ENCODE measurements at regions not wholly inside any gene's neighbourhood (a gene's known extent, or its start where the extent isn't known, plus 50 kb on each side); places are given as distances from the start of the nearest gene placed in this dataset.
"Not testable (repeated sequence)": the region's sequence is repeated elsewhere in the genome, so short reads cannot be mapped to it uniquely, and the experiment has no call there.

DNA sequence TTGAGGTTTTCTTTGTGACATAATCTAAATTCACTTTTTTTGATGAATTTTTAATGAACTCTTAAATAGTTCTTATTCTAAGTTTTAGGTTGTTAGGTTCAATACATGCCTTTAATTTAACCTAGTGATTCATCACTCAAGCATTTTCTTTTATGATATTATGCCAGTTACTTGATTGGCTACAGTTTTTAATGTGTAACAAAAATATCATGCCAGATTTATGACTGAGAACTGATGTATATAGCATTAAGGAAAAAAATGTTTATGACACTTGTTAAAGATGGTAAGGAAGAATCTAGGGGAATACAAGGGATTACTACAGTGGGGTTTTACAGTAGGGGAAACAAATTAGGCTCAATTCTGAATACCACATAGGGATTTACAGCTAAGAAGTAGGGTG, 103.1 kb downstream of the VGLL3 start:
- DNase-seq (ENCODE audit: low spot score), result no peak

DNA sequence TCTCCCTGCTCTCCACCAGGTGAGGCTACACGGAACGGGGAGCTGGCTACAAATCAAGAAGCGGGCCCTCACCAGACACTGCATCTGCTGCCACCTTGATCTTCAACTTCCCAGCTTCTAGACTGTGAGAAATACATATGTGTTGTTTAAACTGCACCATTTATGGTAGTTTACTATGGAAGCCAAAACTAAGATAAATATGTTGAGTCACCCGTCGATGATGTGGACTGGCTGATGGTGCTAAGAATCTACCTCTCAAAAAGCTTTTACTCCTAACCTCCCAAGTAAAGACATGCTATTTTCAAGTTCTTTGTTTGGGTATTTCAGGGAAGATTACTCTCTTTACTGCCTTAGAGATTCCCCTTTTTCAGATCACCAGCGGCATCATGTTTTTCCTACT, 110.9 kb downstream of the VGLL3 start:
- no peak for DNase-seq (ENCODE audit: low spot score)

DNA sequence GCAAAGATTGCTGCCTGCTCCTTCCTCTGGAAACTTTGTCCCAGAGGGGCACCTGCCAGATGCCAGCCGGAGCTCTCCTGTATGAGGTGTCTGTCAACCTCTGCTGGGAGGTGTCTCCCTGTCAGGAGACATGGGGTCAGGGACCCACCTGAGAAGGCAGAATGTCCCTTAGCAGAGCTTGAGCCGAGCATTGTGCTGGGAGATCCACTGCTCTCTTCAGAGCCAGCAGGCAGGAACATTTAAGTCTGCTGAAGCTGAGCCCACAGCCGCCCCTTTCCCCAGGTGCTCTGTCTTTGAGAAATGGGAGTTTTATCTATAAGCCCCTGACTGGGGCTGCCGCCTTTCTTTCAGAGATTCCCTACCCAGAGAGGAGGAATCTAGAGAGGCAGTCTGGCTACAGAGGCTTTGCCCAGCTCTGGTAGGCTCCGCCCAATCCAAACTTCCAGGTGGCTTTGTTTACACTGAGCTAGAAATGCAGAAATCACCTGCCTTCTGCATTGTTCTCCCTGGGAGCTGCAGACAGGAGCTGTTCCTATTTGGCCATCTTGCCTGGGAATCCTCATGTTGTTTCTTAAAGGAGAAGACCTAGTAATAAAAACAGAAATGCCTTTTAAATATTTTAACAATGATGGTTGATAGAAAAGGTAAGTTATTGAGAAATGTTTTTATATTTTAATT, 114.3 kb downstream of the VGLL3 start:
- DNase-seq (ENCODE audit: low spot score), result not testable (repeated sequence)

DNA sequence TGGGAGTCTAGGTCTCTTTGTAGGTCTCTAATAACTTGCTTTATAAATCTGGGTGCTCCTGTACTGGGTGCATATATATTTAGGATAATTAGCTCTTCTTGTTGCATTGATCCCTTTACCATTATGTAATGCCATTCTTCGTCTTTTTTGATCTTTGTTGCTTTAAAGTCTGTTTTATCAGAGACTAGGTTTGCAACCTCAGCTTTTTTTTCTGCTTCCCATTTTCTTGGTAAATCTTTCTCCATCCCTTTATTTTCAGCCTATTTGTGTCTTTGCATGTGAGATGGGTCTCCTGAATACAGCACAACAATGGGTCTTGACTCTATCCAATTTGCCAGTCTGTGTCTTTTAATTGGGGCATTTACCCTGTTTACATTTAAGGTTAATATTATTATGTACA, 116.2 kb downstream of the VGLL3 start:
- not testable (repeated sequence) for DNase-seq (ENCODE audit: low spot score)

DNA sequence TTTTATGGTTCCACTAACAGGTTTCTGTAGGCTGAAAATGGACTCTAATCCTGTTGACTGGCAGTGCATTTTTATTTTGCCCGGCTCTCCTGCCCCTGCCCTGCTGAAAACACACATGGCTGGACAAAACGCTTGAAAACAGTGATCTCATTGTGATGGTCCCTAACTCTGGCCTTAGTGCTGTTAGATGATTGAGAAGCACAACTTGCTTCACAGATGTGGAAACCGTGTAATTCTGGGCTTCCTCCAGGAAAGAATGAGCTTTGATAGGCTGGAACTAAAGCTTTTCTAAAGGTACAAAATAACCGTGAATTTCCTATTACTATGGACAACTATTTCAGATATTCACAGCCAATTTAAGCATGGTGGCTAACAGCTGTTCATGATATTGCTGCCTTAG, 121.4 kb downstream of the VGLL3 start:
- DNase-seq (ENCODE audit: low spot score), result no peak

DNA sequence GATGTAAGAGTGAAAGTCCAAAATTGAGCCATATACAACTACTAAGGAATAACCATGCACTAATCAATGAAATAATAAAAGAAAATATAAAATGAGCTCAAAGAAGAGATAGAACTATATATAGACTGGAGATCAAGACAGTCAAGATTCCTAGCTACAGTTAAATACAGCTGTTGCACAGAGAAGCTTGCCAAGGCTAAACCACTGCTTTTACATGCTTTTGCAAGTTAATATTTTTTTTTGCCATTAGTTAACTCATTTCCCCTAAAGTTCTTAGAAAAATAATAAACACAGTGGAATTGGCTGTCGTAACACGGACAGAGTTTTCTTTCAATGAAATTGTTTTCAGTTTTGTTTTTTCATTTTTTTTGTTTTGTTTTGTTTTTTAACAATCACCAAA, 123.0 kb downstream of the VGLL3 start:
- no peak for DNase-seq (ENCODE audit: low spot score)

DNA sequence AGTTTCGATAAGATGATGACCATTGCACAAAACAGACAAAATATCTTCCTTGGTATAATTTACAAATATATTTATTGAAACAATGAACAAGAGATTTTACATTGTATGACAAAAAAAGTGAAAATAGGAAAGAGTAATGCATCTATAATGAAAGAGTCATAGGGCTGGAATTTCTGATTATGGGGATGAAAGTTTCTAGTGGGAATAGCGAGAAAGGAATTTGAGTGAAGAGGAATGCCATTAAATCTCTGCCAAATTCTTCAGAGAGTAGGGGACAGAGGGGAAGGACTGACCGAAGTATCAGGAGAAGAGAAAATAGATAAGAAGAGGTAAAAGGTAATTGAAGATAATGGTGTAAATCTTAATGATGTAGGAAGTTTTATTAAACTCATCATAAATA, 125.4 kb downstream of the VGLL3 start:
- peak; percentile 4 for DNase-seq (ENCODE audit: low spot score)

DNA sequence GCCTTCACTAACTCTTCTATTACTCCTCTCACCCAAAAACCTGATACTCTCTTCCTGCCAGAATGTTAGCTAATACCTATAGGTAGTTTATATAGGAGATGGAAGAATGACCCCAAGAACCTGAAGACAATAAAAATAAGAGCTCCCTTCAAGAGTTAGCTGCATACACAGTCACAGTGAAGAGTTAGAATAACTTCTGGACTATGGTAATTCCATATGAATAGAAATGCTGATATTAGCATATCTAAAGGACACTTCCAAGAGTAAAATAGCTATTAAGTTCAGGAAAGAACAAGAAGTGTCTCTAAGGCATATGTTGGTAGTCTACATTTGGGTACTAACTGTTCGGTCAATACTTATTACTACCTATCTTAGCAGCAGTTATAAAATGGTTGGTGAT, 134.2 kb downstream of the VGLL3 start:
- DNase-seq (ENCODE audit: low spot score), result no peak

DNA sequence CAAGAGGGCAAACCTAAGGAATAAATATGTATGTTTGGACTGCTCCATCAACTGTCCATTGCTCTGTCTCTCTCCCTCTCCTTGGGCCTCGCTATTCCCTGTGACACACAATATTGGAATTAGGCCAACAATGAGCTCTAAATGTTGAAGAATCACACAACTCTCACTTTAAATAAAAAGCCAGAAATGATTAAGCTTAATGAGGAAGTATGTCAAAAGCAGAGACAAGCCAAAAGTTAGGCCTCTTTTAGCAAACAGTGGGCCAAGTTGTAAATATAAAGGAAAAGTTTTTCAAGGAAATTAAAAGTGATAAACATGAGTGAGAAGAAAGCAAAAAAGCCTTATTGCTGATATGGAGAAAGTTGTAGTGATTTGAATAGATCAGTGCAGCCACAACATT, 141.0 kb downstream of the VGLL3 start:
- no peak for DNase-seq (ENCODE audit: low spot score)

DNA sequence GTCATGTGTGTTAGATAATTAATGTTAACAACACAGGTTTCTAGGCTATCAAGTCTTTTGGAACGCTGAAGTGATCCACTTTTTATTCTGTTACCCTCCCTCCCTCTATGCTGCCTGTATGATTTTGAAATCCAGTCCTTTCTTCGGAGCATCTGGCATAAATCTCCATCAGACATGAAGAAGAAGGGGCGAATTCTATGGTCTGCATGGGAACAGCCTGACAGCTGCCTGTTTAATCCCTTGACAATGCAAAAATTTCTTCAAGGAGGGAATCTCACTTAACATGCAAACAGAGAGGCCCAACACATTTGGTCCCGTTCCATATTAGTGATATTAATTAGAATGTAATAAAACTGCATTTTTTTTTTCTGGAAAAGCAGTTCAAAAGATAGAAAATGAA, 145.2 kb downstream of the VGLL3 start:
- no peak for DNase-seq (ENCODE audit: low spot score)

DNA sequence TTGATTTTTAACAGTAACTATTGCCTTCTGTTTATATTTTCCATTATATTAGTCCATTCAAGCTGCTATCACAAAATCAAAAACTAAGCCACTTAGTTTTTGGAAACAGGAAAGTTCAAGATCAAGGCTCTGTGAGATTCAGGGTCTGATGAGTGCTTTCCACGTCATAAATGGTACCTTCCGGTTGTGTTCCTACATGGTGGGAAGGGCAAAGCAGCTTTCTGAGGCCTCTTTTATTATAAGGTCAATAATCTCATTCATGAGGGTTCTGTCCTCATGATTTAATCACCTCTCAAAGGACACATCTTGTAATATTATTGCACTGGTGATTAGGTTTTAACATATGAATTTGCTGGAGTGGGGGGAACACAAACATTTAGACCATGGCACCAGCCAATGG, 152.0 kb downstream of the VGLL3 start:
- DNase-seq (ENCODE audit: low spot score), result no peak

DNA sequence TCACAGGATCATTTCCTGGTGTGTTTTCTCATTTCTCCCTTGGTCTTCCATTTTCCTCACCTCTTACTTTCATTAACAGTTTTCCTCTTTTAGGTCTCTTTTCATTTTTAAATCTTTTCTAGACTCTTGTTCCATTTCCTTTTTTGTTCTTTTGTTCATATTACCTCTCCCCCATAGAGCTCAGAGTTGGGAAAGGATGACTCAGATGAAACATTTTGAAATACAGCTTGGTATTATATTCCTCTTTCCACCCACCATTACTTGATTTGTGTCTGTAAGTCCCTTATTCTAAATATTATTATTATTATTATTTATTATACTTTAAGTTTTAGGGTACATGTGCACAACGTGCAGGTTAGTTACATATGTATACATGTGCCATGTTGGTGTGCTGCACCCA, 153.1 kb downstream of the VGLL3 start:
- no peak for DNase-seq (ENCODE audit: low spot score)

DNA sequence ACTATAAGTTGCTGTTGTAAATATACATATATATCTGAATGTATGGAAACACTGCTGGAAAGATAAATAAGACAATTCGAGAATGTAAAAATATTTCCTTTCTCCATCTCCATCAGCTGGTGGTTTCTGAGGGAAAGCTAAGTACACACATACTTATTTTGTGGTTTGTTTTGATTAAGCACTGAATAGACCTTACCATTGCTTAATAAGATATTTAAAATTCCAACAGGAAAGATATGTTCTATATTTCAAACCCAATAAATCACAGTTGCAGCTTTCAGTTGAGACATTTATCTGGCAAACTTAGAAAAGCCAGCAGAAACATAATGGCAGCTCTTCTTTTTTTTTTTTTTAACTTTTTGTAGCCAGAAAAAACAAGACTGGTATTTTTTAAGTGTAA, 160.4 kb downstream of the VGLL3 start:
- no peak for DNase-seq (ENCODE audit: low spot score)

DNA sequence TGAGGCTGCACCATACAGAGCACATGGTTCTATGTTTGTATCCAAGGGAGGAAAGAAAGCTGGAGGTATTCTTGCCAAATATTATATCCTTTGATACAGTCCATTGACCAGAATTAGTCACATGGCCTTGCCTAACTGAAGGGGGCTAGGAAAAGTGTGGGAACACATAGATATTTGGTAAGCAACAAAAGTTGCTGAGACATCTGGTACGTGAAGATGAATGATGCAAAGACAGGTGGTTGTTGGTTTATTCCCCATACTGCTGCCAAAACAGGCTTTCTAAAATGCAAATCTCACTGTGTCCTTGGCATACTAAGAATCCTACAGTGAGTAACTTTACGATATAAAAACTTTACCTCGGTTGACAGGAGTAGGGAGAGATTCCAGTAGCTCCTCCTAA, 162.2 kb downstream of the VGLL3 start:
- no peak for DNase-seq (ENCODE audit: low spot score)

DNA sequence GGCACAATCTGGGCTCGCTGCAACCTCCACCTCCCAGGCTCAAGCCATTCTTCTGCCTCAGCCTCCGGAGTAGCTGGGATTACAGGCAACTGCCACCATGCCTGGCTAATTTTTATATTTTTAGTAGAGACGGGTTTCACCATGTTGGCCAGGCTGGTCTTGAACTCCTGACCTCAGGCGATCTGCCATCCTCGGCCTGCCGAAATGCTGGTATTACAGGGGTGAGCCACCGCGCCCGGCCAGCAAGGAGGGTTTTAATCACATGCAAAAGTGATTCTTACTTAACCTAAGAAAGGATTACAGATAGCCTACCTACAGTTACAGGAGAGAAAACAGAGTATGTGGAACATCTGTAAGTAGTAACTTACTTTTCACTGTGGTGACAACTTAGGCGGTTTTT, 163.4 kb downstream of the VGLL3 start:
- not testable (repeated sequence) for DNase-seq (ENCODE audit: low spot score)

DNA sequence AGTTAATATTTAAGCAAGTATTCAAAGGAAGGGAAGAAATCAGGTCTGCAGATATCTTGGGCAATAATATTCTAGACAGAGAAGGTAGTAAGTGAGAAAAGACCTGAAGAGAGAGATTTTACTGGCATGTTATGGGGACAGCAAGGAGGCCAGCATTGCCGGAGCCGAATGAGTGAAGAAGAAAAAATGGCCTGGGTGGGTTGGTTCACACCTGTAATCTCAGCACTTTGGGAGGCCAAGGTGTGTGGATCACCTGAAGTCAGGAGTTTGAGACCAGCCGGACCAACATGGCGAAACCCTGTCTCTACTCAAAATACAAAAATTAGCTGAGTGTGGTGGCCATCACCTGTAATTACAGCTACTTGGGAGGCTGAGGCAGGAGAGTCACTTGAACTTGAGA, 164.7 kb downstream of the VGLL3 start:
- no peak for DNase-seq (ENCODE audit: low spot score)

DNA sequence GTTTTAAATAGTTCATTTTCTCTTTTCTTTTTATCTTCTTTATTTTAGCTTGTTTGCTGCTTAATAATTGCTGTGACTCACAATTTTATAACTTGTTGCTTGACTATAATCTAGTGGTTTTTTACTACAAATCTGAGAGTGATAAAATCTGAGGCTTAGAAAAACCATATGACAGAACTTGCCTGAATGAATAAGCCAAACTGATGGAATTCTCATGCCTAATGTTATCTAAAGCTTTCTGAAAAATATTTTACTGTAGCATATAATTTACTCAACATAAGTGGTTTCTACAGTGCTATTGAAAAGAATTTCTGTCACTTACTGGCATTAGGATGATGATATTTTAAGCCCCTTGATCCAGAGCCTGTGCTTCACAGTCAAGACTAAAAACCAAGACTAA, 175.1 kb downstream of the VGLL3 start:
- DNase-seq (ENCODE audit: low spot score), result no peak

DNA sequence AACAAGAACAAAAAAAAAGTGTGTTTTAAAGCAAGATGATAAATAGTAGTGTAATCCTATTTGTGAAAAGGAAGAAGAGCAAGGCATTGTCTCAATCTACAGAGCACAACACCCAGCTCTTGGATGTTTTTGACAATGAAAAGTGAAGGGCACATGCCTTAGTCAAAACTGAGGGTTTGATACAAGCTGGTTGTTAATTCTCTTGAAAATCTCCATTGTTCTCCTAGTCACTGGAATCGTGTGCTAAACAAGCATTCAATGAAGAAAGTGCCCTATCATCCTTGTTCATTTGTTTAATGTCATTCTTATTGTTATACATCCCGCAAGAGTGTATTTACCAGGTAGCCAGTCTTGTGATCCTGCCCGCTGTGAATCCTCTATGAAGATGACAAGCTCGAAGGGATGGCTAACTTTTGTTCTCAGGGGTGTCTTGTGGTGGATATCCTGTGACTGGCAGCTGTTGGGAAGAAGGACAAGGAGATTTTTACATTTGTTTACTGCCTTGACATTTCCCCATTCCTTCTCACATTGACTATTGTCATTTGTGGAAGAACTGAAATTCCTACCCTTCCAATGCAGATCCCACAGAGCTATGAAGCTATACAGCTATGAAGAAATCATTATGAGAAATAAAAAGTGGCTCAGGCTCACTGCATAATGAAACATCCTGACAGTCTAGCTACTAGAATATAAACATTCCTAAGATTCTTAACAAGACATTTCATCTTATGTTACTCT, 175.9 kb downstream of the VGLL3 start:
- DNase-seq (ENCODE audit: low spot score), result no peak

DNA sequence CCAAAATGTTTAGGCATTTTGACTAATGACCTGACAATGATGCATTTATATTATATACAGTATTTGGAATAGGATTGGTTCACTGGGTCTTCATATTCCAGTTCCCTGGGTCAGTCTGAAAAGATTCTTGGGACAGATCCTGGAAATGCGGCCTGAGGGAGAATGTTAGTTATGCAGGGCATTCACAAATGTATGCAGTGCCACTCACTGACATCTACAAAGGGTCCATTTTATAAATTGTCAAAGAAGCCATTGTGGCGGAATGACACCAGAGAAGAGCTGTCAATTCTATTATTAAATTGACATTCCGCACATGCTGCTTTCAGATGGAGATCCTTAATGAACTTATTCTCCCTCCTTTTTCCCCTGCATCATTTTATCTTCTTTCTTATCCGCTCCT, 176.6 kb downstream of the VGLL3 start:
- no peak for DNase-seq (ENCODE audit: low spot score)

DNA sequence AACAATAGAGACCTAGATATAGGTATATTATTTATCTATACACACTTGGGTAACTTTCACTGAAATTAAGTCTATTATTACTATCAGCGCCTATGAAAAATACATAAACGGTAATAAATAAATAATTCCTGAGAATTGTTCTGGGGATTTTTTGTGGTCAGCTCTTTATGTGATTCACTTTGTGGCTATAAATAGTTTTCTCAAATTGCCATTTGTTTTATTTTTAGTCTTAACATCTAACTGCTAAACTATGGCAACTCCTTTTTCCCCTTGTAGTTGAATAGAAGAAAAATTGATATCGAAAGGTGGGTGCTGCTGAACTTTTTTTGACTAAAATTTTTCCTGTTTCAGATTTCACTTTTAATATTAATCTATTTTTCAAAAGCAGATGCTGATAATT, 189.0 kb downstream of the VGLL3 start:
- DNase-seq (ENCODE audit: low spot score), result no peak

DNA sequence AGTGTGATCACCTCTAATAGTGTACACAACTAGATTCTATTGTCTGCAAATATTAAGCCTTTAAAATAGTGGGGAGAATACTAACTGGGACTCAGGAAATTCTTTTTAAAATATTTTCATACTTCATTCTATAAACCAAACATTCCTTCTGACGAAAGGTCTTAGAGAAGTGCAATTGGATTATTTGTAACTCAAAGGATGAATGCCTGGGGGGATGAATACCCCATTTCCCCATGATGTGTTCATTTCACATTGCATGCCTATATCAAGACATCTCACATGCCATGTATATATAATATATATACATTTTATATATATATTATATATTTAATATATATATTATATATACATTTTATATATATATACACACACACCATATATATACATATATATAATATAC, 189.9 kb downstream of the VGLL3 start:
- DNase-seq (ENCODE audit: low spot score), result no peak

DNA sequence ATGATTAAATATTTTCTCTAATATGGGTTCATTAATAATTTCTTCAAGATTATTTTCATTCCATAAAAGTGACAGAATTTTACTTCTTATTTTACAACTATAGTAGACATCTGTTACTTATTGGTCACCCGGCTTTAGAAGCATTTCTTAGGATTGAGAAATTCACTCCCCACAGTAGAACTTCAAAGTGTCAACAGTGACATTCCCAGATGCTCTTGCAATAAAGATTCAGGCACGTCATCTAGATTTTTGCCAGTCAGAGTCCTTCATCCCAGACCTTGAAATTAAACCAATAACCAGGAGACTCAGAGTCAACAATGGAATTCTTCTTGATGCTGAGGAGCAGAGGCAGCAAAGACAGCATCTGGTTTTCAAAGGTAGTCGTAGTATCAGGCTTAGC, 190.8 kb downstream of the VGLL3 start:
- no peak for DNase-seq (ENCODE audit: low spot score)

DNA sequence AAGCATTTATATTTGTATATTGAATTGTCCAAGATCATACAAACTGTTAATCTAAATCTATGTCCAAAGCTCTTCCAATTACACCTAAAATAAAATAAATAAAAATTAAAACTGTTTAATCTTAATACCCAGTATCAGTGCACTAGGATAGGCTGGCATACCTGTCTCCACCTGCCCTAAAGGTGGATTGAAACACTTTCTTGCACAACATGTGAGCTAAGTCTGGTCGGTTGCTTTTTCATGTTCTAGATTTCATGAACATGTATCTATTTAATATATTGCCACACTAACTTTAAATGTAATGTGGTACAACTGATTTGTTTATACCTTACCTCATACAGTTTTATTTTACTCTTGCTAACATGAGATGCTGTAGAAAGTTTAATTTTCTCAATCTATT, 193.0 kb downstream of the VGLL3 start:
- no peak for DNase-seq (ENCODE audit: low spot score)
